B cell (primary cell): ENCODE measurements at regions not wholly inside any gene's neighbourhood (a gene's known extent, or its start where the extent isn't known, plus 50 kb on each side); places are given as distances from the start of the nearest gene placed in this dataset.

Experiments used
- CTCF ChIP-seq: fragments of 200-600 bp; IDR thresholded peaks from one replicate; pipeline ENCODE4 v1.8.0; 2022; ENCODE audit warnings: antibody characterized with exemption, mild to moderate bottlenecking
- EZH2 ChIP-seq: IDR thresholded peaks from 2 replicates; pipeline ENCODE4 v1.6.1; 2012; ENCODE audit warnings: borderline replicate concordance, low read depth, mild to moderate bottlenecking, moderate library complexity, low read length; ENCODE audit not compliant: insufficient read depth, poor library complexity, severe bottlenecking

DNA sequence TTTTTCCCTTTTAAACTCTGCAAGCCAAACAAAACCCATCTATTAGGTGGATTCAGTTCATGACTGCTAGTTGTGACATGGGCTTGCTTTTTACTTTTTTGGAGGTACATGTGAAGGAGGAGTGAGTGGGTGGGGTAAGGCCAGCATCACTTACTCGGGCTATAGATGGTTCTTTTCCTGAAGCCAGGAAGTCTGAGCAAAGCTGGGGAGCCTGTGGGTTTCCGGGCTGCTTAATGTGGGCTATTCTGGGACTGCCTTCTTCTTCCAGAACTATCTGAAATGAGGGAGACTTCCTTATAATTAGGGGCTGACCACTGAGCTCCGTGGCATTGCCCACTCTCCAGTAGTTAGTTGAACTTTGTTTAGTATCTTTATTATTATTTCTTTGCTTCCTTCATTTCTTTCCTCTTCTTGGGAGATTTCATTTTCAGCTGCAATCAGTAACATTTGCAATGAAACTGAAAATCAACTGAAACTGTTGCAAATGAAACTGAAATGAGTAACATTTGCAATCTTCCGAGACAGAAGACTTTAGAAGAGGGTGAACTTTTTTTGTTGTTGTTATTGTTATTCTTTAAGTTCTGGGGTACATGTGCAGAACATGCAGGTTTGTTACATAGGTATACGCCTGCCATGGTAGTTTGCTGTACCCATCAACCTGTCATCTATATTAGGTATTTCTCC lies 204.9 kb downstream of the LRRC70 start:
- TF ChIP-seq CTCF (no peak), EZH2 (no peak)
